ENCODE measurements at regions not wholly inside any gene's neighbourhood (a gene's known extent, or its start where the extent isn't known, plus 50 kb on each side); places are given as distances from the start of the nearest gene placed in this dataset.

DNA sequence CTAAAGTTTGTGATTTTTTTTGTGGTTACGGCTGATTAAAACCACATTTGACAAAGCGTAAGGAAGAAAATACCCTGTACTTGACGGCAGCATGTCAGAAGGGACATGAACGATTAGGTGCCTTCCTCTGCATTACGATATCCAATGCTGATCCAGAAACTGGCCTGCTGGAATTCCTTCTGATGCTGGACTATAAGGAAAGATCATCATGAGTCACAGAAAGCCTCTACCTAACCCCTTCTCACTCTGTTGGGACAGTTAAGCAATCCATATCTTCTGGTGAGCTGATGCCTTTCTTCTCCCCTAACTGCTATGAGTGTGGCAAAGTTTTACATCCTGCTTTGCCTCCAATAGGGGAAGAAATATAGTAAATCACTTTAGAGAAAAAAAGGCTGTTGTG is 78.4 kb upstream of the PAPPA start:
- no peaks in the 10 kb centered on the region for H3K9me3 ChIP-seq (ENCODE audit: insufficient read depth, low read depth, low read length)
- no peaks in the 10 kb centered on the region for H3K27me3 ChIP-seq (ENCODE audit: insufficient read depth, low read length)
- H3K36me3 ChIP-seq (ENCODE audit: insufficient read depth, low read length) = no peaks in the 10 kb centered on the region
- H3K4me3 ChIP-seq (ENCODE audit: low read length) = no peak overlapping the region
- H3K27ac ChIP-seq (ENCODE audit: low read depth, low read length) = no peak overlapping the region
- H3K4me1 ChIP-seq (ENCODE audit: insufficient read depth, low read length) = no peaks in the 10 kb centered on the region
- 96% methylated on average over 5 of the region's 5 CpGs for WGBS
- no peak overlapping the region for H3K9ac ChIP-seq (ENCODE audit: low read depth, low read length)

- Histone ChIP-seq H3K27me3 (ENCODE audit: insufficient read depth, low read length) (no peaks in the 10 kb centered on the region), H3K4me1 (ENCODE audit: insufficient read depth, low read length) (no peaks in the 10 kb centered on the region), H3K9me3 (ENCODE audit: insufficient read depth, low read depth, low read length) (no peaks in the 10 kb centered on the region), H3K27ac (ENCODE audit: low read depth, low read length) (no peak overlapping the region), H3K36me3 (ENCODE audit: insufficient read depth, low read length) (no peaks in the 10 kb centered on the region), H3K4me3 (ENCODE audit: low read length) (no peak overlapping the region), H3K9ac (ENCODE audit: low read depth, low read length) (no peak overlapping the region)
These were observed 75.0 kb upstream of the PAPPA start for GRCh38 chr9:116078640-116079039.

GRCh38 chr9:116080561-116080960 is 73.0 kb upstream of the PAPPA start:
- H3K36me3 ChIP-seq (ENCODE audit: insufficient read depth, low read length) = no peaks in the 10 kb centered on the region
- 83% methylated on average over 5 of the region's 5 CpGs for WGBS
- no peaks in the 10 kb centered on the region for H3K4me1 ChIP-seq (ENCODE audit: insufficient read depth, low read length)
- no peak overlapping the region for H3K9ac ChIP-seq (ENCODE audit: low read depth, low read length)
- H3K9me3 ChIP-seq (ENCODE audit: insufficient read depth, low read depth, low read length) = no peaks in the 10 kb centered on the region
- H3K27me3 ChIP-seq (ENCODE audit: insufficient read depth, low read length) = no peaks in the 10 kb centered on the region
- no peak overlapping the region for H3K4me3 ChIP-seq (ENCODE audit: low read length)
- no peak overlapping the region for H3K27ac ChIP-seq (ENCODE audit: low read depth, low read length)

- Histone ChIP-seq H3K4me3 (ENCODE audit: low read length) (no peak overlapping the region), H3K9ac (ENCODE audit: low read depth, low read length) (no peak overlapping the region), H3K27me3 (ENCODE audit: insufficient read depth, low read length) (no peaks in the 10 kb centered on the region), H3K27ac (ENCODE audit: low read depth, low read length) (no peak overlapping the region), H3K4me1 (ENCODE audit: insufficient read depth, low read length) (no peaks in the 10 kb centered on the region), H3K9me3 (ENCODE audit: insufficient read depth, low read depth, low read length) (no peaks in the 10 kb centered on the region), H3K36me3 (ENCODE audit: insufficient read depth, low read length) (no peaks in the 10 kb centered on the region)
- 93% methylated on average over 2 of the region's 2 CpGs for WGBS
These were observed 72.0 kb upstream of the PAPPA start for GRCh38 chr9:116081435-116082115.

DNA sequence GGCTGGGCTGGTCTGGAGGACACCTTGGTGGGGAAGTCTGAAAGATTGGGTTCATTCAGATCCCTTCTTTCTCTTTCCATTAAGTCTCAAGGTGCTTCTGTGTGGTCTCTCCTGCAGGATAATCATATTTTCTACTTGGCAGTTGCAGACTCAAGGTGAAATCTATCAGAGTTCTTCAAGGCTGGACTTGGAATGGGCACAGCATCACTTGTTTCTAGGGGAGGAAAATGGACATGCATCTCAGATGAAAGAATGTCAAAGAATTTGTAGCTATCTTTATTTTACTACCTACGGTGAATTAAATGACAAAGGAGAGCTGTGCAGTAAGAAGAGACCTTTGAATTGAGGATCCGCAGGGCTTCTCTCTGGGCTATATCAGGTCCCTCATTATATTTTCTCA is 69.8 kb upstream of the PAPPA start:
- Histone ChIP-seq H3K9ac (ENCODE audit: low read depth, low read length) (no peak overlapping the region), H3K27me3 (ENCODE audit: insufficient read depth, low read length) (no peaks in the 10 kb centered on the region), H3K4me3 (ENCODE audit: low read length) (no peak overlapping the region), H3K9me3 (ENCODE audit: insufficient read depth, low read depth, low read length) (no peaks in the 10 kb centered on the region), H3K4me1 (ENCODE audit: insufficient read depth, low read length) (peaks cover 7% of the 10 kb centered on the region; the same call in 1 of the 2 replicates), H3K36me3 (ENCODE audit: insufficient read depth, low read length) (no peaks in the 10 kb centered on the region), H3K27ac (ENCODE audit: low read depth, low read length) (no peak overlapping the region)
- WGBS = 92% methylated on average over 2 of the region's 2 CpGs

- no peaks in the 10 kb centered on the region for H3K27me3 ChIP-seq (ENCODE audit: insufficient read depth, low read length)
- 83% methylated on average over 1 of the region's 1 CpG for whole genome bisulfite sequencing
These were observed 69.1 kb upstream of the PAPPA start for GRCh38 chr9:116084497-116084896.

GRCh38 chr9:116087246-116087645 is 66.3 kb upstream of the PAPPA start:
- 84% methylated on average over 1 of the region's 1 CpG for whole genome bisulfite sequencing
- Histone ChIP-seq H3K4me3 (ENCODE audit: low read length) (no peak overlapping the region), H3K36me3 (ENCODE audit: insufficient read depth, low read length) (no peaks in the 10 kb centered on the region), H3K9me3 (ENCODE audit: insufficient read depth, low read depth, low read length) (no peaks in the 10 kb centered on the region), H3K27ac (ENCODE audit: low read depth, low read length) (no peak overlapping the region), H3K4me1 (ENCODE audit: insufficient read depth, low read length) (peaks cover 7% of the 10 kb centered on the region; the same call in 1 of the 2 replicates), H3K9ac (ENCODE audit: low read depth, low read length) (no peak overlapping the region), H3K27me3 (ENCODE audit: insufficient read depth, low read length) (no peaks in the 10 kb centered on the region)

More at GRCh38 chr9:116084497-116084896, 69.1 kb upstream of the PAPPA start:
- Histone ChIP-seq H3K4me1 (ENCODE audit: insufficient read depth, low read length) (peaks cover 7% of the 10 kb centered on the region; the same call in 1 of the 2 replicates), H3K9me3 (ENCODE audit: insufficient read depth, low read depth, low read length) (no peaks in the 10 kb centered on the region), H3K36me3 (ENCODE audit: insufficient read depth, low read length) (no peaks in the 10 kb centered on the region), H3K9ac (ENCODE audit: low read depth, low read length) (no peak overlapping the region), H3K27ac (ENCODE audit: low read depth, low read length) (no peak overlapping the region), H3K4me3 (ENCODE audit: low read length) (no peak overlapping the region)

GRCh38 chr9:116087751-116088194 is 65.8 kb upstream of the PAPPA start:
- 96% methylated on average over 3 of the region's 3 CpGs for WGBS
- Histone ChIP-seq H3K4me3 (ENCODE audit: low read length) (no peak overlapping the region), H3K9me3 (ENCODE audit: insufficient read depth, low read depth, low read length) (no peaks in the 10 kb centered on the region)

GRCh38 chr9:116088396-116088795 is 65.2 kb upstream of the PAPPA start:
- 91% methylated on average over 3 of the region's 4 CpGs for WGBS
- Histone ChIP-seq H3K27me3 (ENCODE audit: insufficient read depth, low read length) (no peaks in the 10 kb centered on the region), H3K4me3 (ENCODE audit: low read length) (no peak overlapping the region), H3K9ac (ENCODE audit: low read depth, low read length) (no peak overlapping the region), H3K36me3 (ENCODE audit: insufficient read depth, low read length) (no peaks in the 10 kb centered on the region), H3K27ac (ENCODE audit: low read depth, low read length) (no peak overlapping the region), H3K4me1 (ENCODE audit: insufficient read depth, low read length) (peaks cover 7% of the 10 kb centered on the region; the same call in 1 of the 2 replicates), H3K9me3 (ENCODE audit: insufficient read depth, low read depth, low read length) (no peaks in the 10 kb centered on the region)

More at GRCh38 chr9:116087751-116088194, 65.8 kb upstream of the PAPPA start:
- Histone ChIP-seq H3K27me3 (ENCODE audit: insufficient read depth, low read length) (no peaks in the 10 kb centered on the region), H3K27ac (ENCODE audit: low read depth, low read length) (no peak overlapping the region), H3K36me3 (ENCODE audit: insufficient read depth, low read length) (no peaks in the 10 kb centered on the region), H3K9ac (ENCODE audit: low read depth, low read length) (no peak overlapping the region), H3K4me1 (ENCODE audit: insufficient read depth, low read length) (peaks cover 7% of the 10 kb centered on the region; the same call in 1 of the 2 replicates)

GRCh38 chr9:116090030-116090770 is 63.4 kb upstream of the PAPPA start:
- Histone ChIP-seq H3K36me3 (ENCODE audit: insufficient read depth, low read length) (no peaks in the 10 kb centered on the region), H3K4me1 (ENCODE audit: insufficient read depth, low read length) (peaks cover 7% of the 10 kb centered on the region; the same call in 1 of the 2 replicates), H3K27me3 (ENCODE audit: insufficient read depth, low read length) (no peaks in the 10 kb centered on the region), H3K9ac (ENCODE audit: low read depth, low read length) (no peak overlapping the region), H3K27ac (ENCODE audit: low read depth, low read length) (no peak overlapping the region), H3K4me3 (ENCODE audit: low read length) (no peak overlapping the region), H3K9me3 (ENCODE audit: insufficient read depth, low read depth, low read length) (no peaks in the 10 kb centered on the region)
- 96% methylated on average over 1 of the region's 1 CpG for WGBS

DNA sequence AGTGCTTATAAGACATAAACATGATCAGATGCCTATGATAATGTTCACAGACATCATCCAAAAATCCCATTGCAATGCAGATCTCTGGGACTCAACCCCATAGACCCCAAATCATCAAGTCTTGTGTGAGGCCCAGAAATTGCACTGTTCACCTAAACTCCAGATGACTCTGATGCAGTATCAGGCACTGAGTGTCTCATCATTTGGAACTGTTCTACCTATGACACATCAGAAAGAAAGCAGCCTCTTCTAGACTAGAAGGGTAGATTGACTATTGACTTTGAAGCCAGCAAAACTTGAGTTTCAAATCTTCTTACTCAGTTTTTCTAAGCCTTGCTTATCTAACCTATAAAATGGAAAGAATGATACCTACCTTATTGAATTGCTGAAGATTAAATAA is 58.7 kb upstream of the PAPPA start:
- Histone ChIP-seq H3K4me3 (ENCODE audit: low read length) (no peak overlapping the region), H3K9me3 (ENCODE audit: insufficient read depth, low read depth, low read length) (no peaks in the 10 kb centered on the region), H3K27ac (ENCODE audit: low read depth, low read length) (no peak overlapping the region), H3K27me3 (ENCODE audit: insufficient read depth, low read length) (no peaks in the 10 kb centered on the region), H3K4me1 (ENCODE audit: insufficient read depth, low read length) (peaks cover 5% of the 10 kb centered on the region; the same call in 1 of the 2 replicates), H3K9ac (ENCODE audit: low read depth, low read length) (no peak overlapping the region), H3K36me3 (ENCODE audit: insufficient read depth, low read length) (no peaks in the 10 kb centered on the region)
